ENCODE measurements at regions not wholly inside any gene's neighbourhood (a gene's known extent, or its start where the extent isn't known, plus 50 kb on each side); places are given as distances from the start of the nearest gene placed in this dataset.

DNA sequence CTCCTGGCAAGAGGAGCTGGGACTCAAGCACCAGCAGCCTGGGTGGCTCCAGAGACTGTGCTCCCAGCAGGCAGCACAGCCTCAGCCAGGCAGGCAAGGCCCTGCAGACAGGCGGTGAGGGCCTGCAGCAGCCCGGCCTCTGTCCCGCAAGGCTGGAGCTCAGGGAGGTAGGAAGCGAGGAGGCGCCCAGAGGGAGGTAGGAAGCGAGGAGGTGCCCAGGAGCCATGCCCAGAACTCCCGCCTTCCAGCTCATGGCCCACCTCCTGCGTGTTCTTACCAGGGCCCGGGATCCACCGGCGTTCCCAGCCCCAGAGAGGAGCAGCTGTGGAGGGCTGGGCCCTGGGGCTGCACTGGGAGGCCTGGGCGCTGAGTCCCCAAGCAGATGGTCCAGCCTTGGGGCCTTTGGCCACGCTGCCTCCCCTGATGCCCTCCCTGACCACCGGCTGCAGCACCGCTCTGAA is 133.1 kb downstream of the HMX1 start:
- TF ChIP-seq TAF1 (IDR thresholded peaks at IDR 0.05; ENCODE audit: low read depth, low read length) = no peak
- TF ChIP-seq POLR2A (IDR thresholded peaks at IDR 0.05; ENCODE audit: low read depth, low read length) = no peak
